ENCODE measurements at regions not wholly inside any gene's neighbourhood (a gene's known extent, or its start where the extent isn't known, plus 50 kb on each side); places are given as distances from the start of the nearest gene placed in this dataset.

- H3K36me3 ChIP-seq (replicated peaks; ENCODE audit: insufficient read depth, low read length): no peaks in the 10 kb centered on the region
- no peak overlapping the region for H3K9ac ChIP-seq (ENCODE audit: low read length)
- no peaks in the 10 kb centered on the region for H3K79me2 ChIP-seq (ENCODE audit: low read length)
- H4K20me1 ChIP-seq (ENCODE audit: insufficient read depth, low read length): no peaks in the 10 kb centered on the region
- H3F3A ChIP-seq (ENCODE audit: insufficient read depth, low read length): no peaks in the 10 kb centered on the region
- no peaks in the 10 kb centered on the region for H3K9me3 ChIP-seq (replicated peaks; ENCODE audit: insufficient read depth, low read length)
- H3K4me3 ChIP-seq (ENCODE audit: low read length): no peak overlapping the region
- no peak overlapping the region for H2AFZ ChIP-seq (ENCODE audit: low read length)
- no peak for TF ChIP-seq CTCF (IDR thresholded peaks at IDR 0.05; ENCODE audit: low read length)
- no peaks in the 10 kb centered on the region for H3K4me1 ChIP-seq (ENCODE audit: low read length)
- no peaks in the 10 kb centered on the region for H3K9me2 ChIP-seq (replicated peaks; ENCODE audit: insufficient read depth, low read length)
- H3K4me2 ChIP-seq (ENCODE audit: low read depth, low read length): no peak overlapping the region
- DNase-seq: no peak
- no peak overlapping the region for H3K27ac ChIP-seq (ENCODE audit: low read length)
- no peaks in the 10 kb centered on the region for H3K27me3 ChIP-seq (replicated peaks; ENCODE audit: insufficient read depth, low read length)
Measured at GRCh38 chr5:159819591-159820411, 96.5 kb upstream of the ADRA1B start.

- no peaks in the 10 kb centered on the region; the same call in 1 of the 2 replicates for H3F3A ChIP-seq (ENCODE audit: insufficient read depth, low read length)
- DNase-seq: no peak
- no peak overlapping the region for H3K27ac ChIP-seq (ENCODE audit: low read length)
Measured at GRCh38 chr5:159820692-159821091, 95.6 kb upstream of the ADRA1B start.

GRCh38 chr5:159821461-159821940 is 94.8 kb upstream of the ADRA1B start:
- no peaks in the 10 kb centered on the region for H3K9me2 ChIP-seq (replicated peaks; ENCODE audit: insufficient read depth, low read length)
- TF ChIP-seq EZH2phosphoT487 (IDR thresholded peaks at IDR 0.05; ENCODE audit: low read length) (no peak), CTCF (IDR thresholded peaks at IDR 0.05; ENCODE audit: low read length) (no peak), EZH2 (optimal IDR thresholded peaks at IDR 0.05; ENCODE audit: low read depth, low read length) (no peak)
- no peaks in the 10 kb centered on the region for H3K9me3 ChIP-seq (replicated peaks; ENCODE audit: insufficient read depth, low read length)
- no peak overlapping the region for H3K9ac ChIP-seq (ENCODE audit: low read length)
- H4K20me1 ChIP-seq (ENCODE audit: insufficient read depth, low read length): no peaks in the 10 kb centered on the region
- H3K27me3 ChIP-seq (replicated peaks; ENCODE audit: insufficient read depth, low read length): no peaks in the 10 kb centered on the region
- no peak overlapping the region for H3K4me2 ChIP-seq (ENCODE audit: low read depth, low read length)
- no peak overlapping the region for H3K27ac ChIP-seq (ENCODE audit: low read length)
- peaks cover 5% of the 10 kb centered on the region; the same call in 1 of the 2 replicates for H3F3A ChIP-seq (ENCODE audit: insufficient read depth, low read length)
- no peaks in the 10 kb centered on the region for H3K36me3 ChIP-seq (replicated peaks; ENCODE audit: insufficient read depth, low read length)
- no peak overlapping the region for H3K4me3 ChIP-seq (ENCODE audit: low read length)
- H2AFZ ChIP-seq (ENCODE audit: low read length): no peak overlapping the region
- H3K79me2 ChIP-seq (ENCODE audit: low read length): no peaks in the 10 kb centered on the region
- DNase-seq: no peak
- peaks cover 14% of the 10 kb centered on the region for H3K4me1 ChIP-seq (ENCODE audit: low read length)

More at GRCh38 chr5:159820692-159821091, 95.6 kb upstream of the ADRA1B start:
- Histone ChIP-seq H3K4me1 (ENCODE audit: low read length) (peaks cover 7% of the 10 kb centered on the region), H3K36me3 (replicated peaks; ENCODE audit: insufficient read depth, low read length) (no peaks in the 10 kb centered on the region), H4K20me1 (ENCODE audit: insufficient read depth, low read length) (no peaks in the 10 kb centered on the region), H3K9me3 (replicated peaks; ENCODE audit: insufficient read depth, low read length) (no peaks in the 10 kb centered on the region), H2AFZ (ENCODE audit: low read length) (no peak overlapping the region), H3K27me3 (replicated peaks; ENCODE audit: insufficient read depth, low read length) (no peaks in the 10 kb centered on the region), H3K79me2 (ENCODE audit: low read length) (no peaks in the 10 kb centered on the region), H3K9me2 (replicated peaks; ENCODE audit: insufficient read depth, low read length) (no peaks in the 10 kb centered on the region), H3K4me3 (ENCODE audit: low read length) (no peak overlapping the region), H3K4me2 (ENCODE audit: low read depth, low read length) (no peak overlapping the region), H3K9ac (ENCODE audit: low read length) (no peak overlapping the region)
- TF ChIP-seq CTCF (IDR thresholded peaks at IDR 0.05; ENCODE audit: low read length) (no peak), EZH2phosphoT487 (IDR thresholded peaks at IDR 0.05; ENCODE audit: low read length) (no peak), EZH2 (optimal IDR thresholded peaks at IDR 0.05; ENCODE audit: low read depth, low read length) (no peak)
